OCI-LY1 (cell line): ENCODE measurements at regions not wholly inside any gene's neighbourhood (a gene's known extent, or its start where the extent isn't known, plus 50 kb on each side); places are given as distances from the start of the nearest gene placed in this dataset.

ENCODE experiments used
- H2AFZ ChIP-seq: fragments of 200-600 bp; sonication (generic), shearing (Covaris generic); 2 replicates; pipeline ENCODE4 v1.6.0; 2014; ENCODE audit warnings: antibody characterized with exemption, mild to moderate bottlenecking, low read length
- H3F3A ChIP-seq: fragments of 200-600 bp; sonication (generic), shearing (Covaris generic); 2 replicates; pipeline ENCODE4 v1.6.0; 2014; ENCODE audit warnings: mild to moderate bottlenecking, antibody characterized with exemption, low read length, moderate library complexity; ENCODE audit not compliant: insufficient read depth
- H3K27ac ChIP-seq: fragments of 200-600 bp; sonication (generic); 2 replicates; pipeline ENCODE4 v1.5.1; 2014; ENCODE audit warnings: low read length, mixed run types, mild to moderate bottlenecking, low read depth; ENCODE audit not compliant: poor library complexity, severe bottlenecking
- H3K27me3 ChIP-seq: fragments of 200-600 bp; sonication (generic); 2 replicates; pipeline ENCODE4 v1.6.0; 2014; ENCODE audit warnings: antibody characterized with exemption, mild to moderate bottlenecking, low read length, moderate library complexity; ENCODE audit not compliant: insufficient read depth
- H3K36me3 ChIP-seq: fragments of 200-600 bp; sonication (generic); 2 replicates; pipeline ENCODE4 v1.6.1; 2014; ENCODE audit warnings: mild to moderate bottlenecking, antibody characterized with exemption, low read length, moderate library complexity, mixed read lengths; ENCODE audit not compliant: insufficient read depth
- H3K4me1 ChIP-seq: fragments of 200-600 bp; sonication (generic); 2 replicates; pipeline ENCODE4 v1.5.1; 2014; ENCODE audit warnings: mild to moderate bottlenecking, low read length, moderate library complexity; ENCODE audit not compliant: insufficient read depth, severe bottlenecking
- H3K4me2 ChIP-seq: fragments of 200-600 bp; sonication (generic), shearing (Covaris generic); 2 replicates; pipeline ENCODE4 v1.6.1; 2014; ENCODE audit warnings: low read length
- H3K4me3 ChIP-seq: fragments of 200-600 bp; sonication (generic); 2 replicates; pipeline ENCODE4 v1.5.1; 2014; ENCODE audit warnings: low read length, low read depth, mild to moderate bottlenecking, mixed read lengths; ENCODE audit not compliant: poor library complexity, severe bottlenecking
- H3K79me2 ChIP-seq: fragments of 200-600 bp; shearing (Covaris generic); 2 replicates; pipeline ENCODE4 v1.6.1; 2016; ENCODE audit warnings: mixed run types, low read length, mixed read lengths; ENCODE audit not compliant: insufficient read depth
- H3K9ac ChIP-seq: fragments of 200-600 bp; sonication (generic), shearing (Covaris generic); 2 replicates; pipeline ENCODE4 v1.6.1; 2014; ENCODE audit warnings: mild to moderate bottlenecking, low read length, mixed read lengths
- H3K9me2 ChIP-seq: fragments of 200-600 bp; sonication (generic), shearing (Covaris generic); 2 replicates; pipeline ENCODE4 v1.6.1; 2014; ENCODE audit warnings: low read depth, mild to moderate bottlenecking, low read length, mixed read lengths
- H3K9me3 ChIP-seq: fragments of 200-600 bp; shearing (Covaris generic); 2 replicates; pipeline ENCODE4 v1.6.1; 2014; ENCODE audit warnings: low read length, mixed read lengths
- H4K20me1 ChIP-seq: fragments of 200-600 bp; sonication (generic), shearing (Covaris generic); 2 replicates; pipeline ENCODE4 v1.6.0; 2016; ENCODE audit warnings: mild to moderate bottlenecking, low read length; ENCODE audit not compliant: insufficient read depth
- EZH2 ChIP-seq: fragments of 200-600 bp; sonication (generic), shearing (Covaris generic); IDR thresholded peaks from 2 replicates; pipeline ENCODE4 v1.8.0; 2017; ENCODE audit warnings: borderline replicate concordance, mixed run types, mild to moderate bottlenecking, antibody characterized with exemption, low read length, moderate library complexity, mixed read lengths
- TF ChIP-seq, protein P1 (sequence below): fragments of 200-600 bp; sonication (generic), shearing (Covaris generic); IDR thresholded peaks from 2 replicates; pipeline ENCODE4 v1.5.1; 2017; ENCODE audit warnings: mild to moderate bottlenecking, antibody characterized with exemption, low read length, moderate library complexity, mixed read lengths

DNA sequence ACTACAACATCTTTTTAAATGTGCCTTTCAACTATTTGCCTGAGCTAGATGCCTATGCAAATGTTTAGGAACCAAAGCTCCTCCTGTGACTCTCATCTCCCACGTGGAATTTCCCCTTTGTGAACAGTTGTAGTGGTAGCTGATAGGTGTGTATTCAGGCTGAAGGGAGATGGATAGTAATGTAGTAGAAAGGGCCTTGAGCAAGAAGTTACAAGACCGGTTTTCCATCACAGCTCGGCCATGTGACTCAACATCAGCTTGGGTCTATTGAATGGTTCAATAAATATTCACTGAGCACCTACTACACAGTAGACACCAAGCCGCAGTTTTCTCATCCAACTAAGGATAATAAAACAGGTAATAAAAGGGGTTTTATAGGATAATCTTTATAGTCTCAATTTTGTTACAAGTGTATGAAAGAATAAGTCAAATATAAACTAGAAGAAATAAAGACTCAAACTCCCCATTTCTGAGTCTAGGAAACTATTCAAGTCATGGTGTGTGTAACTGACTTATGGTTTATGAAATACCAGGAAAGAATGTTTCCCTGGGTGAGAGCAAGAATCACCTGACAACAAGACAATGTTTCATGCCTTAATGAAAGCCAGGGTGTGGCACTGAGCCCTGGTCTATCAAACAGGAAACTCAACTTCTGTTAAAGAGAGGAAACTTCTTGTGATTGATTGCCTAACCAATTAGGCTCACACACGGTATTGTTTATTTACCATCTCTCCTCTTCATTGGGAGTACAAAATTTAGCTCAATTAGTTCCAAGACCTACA, 187.1 kb upstream of the SPEF2 start:
- Histone ChIP-seq H3K4me1 (no peaks in the 10 kb centered on the region), H3K9me2 (no peaks in the 10 kb centered on the region), H3K27me3 (no peaks in the 10 kb centered on the region), H3K9ac (no peak overlapping the region), H3K4me2 (no peak overlapping the region), H3K27ac (no peak overlapping the region), H3F3A (no peaks in the 10 kb centered on the region), H4K20me1 (no peaks in the 10 kb centered on the region), H2AFZ (no peak overlapping the region), H3K79me2 (no peaks in the 10 kb centered on the region), H3K36me3 (no peaks in the 10 kb centered on the region), H3K4me3 (no peak overlapping the region), H3K9me3 (no peaks in the 10 kb centered on the region)
- TF ChIP-seq, protein P1, sequence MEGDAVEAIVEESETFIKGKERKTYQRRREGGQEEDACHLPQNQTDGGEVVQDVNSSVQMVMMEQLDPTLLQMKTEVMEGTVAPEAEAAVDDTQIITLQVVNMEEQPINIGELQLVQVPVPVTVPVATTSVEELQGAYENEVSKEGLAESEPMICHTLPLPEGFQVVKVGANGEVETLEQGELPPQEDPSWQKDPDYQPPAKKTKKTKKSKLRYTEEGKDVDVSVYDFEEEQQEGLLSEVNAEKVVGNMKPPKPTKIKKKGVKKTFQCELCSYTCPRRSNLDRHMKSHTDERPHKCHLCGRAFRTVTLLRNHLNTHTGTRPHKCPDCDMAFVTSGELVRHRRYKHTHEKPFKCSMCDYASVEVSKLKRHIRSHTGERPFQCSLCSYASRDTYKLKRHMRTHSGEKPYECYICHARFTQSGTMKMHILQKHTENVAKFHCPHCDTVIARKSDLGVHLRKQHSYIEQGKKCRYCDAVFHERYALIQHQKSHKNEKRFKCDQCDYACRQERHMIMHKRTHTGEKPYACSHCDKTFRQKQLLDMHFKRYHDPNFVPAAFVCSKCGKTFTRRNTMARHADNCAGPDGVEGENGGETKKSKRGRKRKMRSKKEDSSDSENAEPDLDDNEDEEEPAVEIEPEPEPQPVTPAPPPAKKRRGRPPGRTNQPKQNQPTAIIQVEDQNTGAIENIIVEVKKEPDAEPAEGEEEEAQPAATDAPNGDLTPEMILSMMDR, result no peak
- no peak for TF ChIP-seq EZH2

DNA sequence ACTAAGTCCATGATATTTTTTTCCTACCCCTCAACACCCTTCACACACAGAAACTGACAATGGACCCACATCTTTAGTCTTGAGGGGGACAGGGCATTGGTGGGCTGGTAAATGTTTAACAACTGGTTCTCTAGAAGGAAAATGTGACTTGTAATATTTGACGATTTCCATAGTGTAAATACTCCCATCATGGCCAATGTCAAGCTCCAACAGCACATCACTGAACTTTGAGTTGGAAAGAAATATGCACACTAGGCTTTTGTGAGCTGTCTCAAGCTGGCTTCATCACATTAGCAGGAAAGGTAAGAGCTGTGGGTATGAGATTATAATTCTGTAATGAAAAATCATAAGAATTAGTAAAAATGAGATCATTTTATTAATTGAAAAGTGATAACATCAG, 189.9 kb upstream of the PRLR start:
- Histone ChIP-seq H2AFZ (no peak overlapping the region), H3K27ac (no peak overlapping the region), H3K27me3 (no peaks in the 10 kb centered on the region), H3K9ac (no peak overlapping the region), H3F3A (no peaks in the 10 kb centered on the region), H3K79me2 (no peaks in the 10 kb centered on the region), H4K20me1 (no peaks in the 10 kb centered on the region), H3K4me1 (no peaks in the 10 kb centered on the region), H3K9me2 (no peaks in the 10 kb centered on the region), H3K36me3 (no peaks in the 10 kb centered on the region), H3K4me2 (no peak overlapping the region), H3K4me3 (no peak overlapping the region), H3K9me3 (no peaks in the 10 kb centered on the region)
- TF ChIP-seq, protein P1, result no peak
- TF ChIP-seq EZH2, result no peak

DNA sequence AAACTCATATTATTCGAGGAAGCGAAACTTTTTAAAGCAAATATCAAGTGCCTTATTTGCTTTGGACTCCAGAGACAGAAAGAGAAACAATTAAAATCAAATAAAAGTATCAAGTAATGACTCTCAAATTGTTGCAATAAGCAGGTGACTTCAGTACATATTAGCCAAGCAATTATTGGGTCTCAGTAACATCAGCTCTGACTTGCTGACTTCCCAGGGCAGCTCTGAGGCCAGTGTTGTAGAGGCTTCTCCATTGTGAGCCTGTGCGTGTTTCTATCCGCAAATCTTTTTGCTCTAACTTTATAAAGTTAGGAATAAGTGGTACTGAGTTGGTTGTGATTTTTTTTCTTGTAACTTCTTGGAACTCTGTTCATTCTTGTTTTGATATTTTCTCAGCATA, 186.8 kb upstream of the PRLR start:
- Histone ChIP-seq H4K20me1 (no peaks in the 10 kb centered on the region), H3K27me3 (no peaks in the 10 kb centered on the region), H3K4me3 (no peak overlapping the region), H2AFZ (no peak overlapping the region), H3K79me2 (no peaks in the 10 kb centered on the region), H3K27ac (no peak overlapping the region), H3K4me1 (no peaks in the 10 kb centered on the region), H3K9ac (no peak overlapping the region), H3K9me3 (no peaks in the 10 kb centered on the region), H3K4me2 (no peak overlapping the region), H3K9me2 (no peaks in the 10 kb centered on the region), H3F3A (no peaks in the 10 kb centered on the region), H3K36me3 (no peaks in the 10 kb centered on the region)
- TF ChIP-seq EZH2, result no peak
- TF ChIP-seq, protein P1, result no peak
